GM13976 (cell line): ENCODE measurements at regions not wholly inside any gene's neighbourhood (a gene's known extent, or its start where the extent isn't known, plus 50 kb on each side); places are given as distances from the start of the nearest gene placed in this dataset.

Experiments used
- DNase-seq: peaks from one replicate; pipeline ENCODE4 v3.0.0; 2012; ENCODE audit warnings: low spot score
- CTCF ChIP-seq: IDR thresholded peaks from 2 replicates; pipeline ENCODE4 v1.5.1; 2012; ENCODE audit warnings: borderline replicate concordance, mild to moderate bottlenecking; ENCODE audit not compliant: insufficient read depth; ENCODE audit errors: extremely low read depth, missing control alignments, control extremely low read depth
- in situ Hi-C: fragments of 300-500 bp; cut with MboI; formaldehyde crosslinking; loops from one replicate; pipeline ENCODE4 v1.12.0; 2022; ENCODE audit warnings: low sequenced_read_pairs, mixed read lengths, inconsistent platforms; ENCODE audit not compliant: unreplicated experiment

GRCh38 chr13:24107955-24108614 lies 52.4 kb upstream of the SPATA13 start:
- no peak for DNase-seq
- in situ Hi-C loops = no loop called here
- no peak for TF ChIP-seq CTCF

GRCh38 chr13:24108615-24108965 lies 51.9 kb upstream of the SPATA13 start:
- in situ Hi-C loops = no loop called here
- TF ChIP-seq CTCF = no peak
- DNase-seq = no peak

- TF ChIP-seq CTCF = no peak
- DNase-seq = no peak
- in situ Hi-C loops = no loop called here
These were observed 50.5 kb upstream of the SPATA13 start for GRCh38 chr13:24110011-24110410.
